K562 (cell line): ENCODE measurements at regions not wholly inside any gene's neighbourhood (a gene's known extent, or its start where the extent isn't known, plus 50 kb on each side); places are given as distances from the start of the nearest gene placed in this dataset.

ENCODE experiments used
- BRCA1 ChIP-seq, 2 experiments: fragments of 450-650 bp in 1 of 2; sonication (generic) in 1 of 2; formaldehyde crosslinking in 1 of 2; IDR thresholded peaks; 2 replicates each; pipeline versions ENCODE4 v1.5.0 to v1.6.1; 2017 to 2020; ENCODE audit warnings: mild to moderate bottlenecking in 1 of 2, missing genetic modification reagents in 1 of 2
- ELF2 ChIP-seq: fragments of 250-450 bp; sonication (Bioruptor Pico); IDR thresholded peaks from 2 replicates; pipeline ENCODE4 v1.5.0; 2021; ENCODE audit warnings: mild to moderate bottlenecking
- FOSL1 ChIP-seq: fragments of 200-800 bp; sonication (Bioruptor generic); conservative IDR thresholded peaks from 2 replicates; pipeline ENCODE4 v1.6.1; 2016; ENCODE audit warnings: missing genetic modification characterization, missing compliant biosample characterization
- NFE2L1 ChIP-seq: fragments of 450-650 bp; IDR thresholded peaks from 2 replicates; pipeline ENCODE4 v1.6.1; 2016; ENCODE audit warnings: missing genetic modification characterization, low read depth, mild to moderate bottlenecking, missing compliant biosample characterization, moderate library complexity, borderline replicate concordance
- PHF8 ChIP-seq: fragments of 200-600 bp; sonication (generic); IDR thresholded peaks from 2 replicates; pipeline ENCODE4 v1.6.1; 2012; ENCODE audit warnings: mixed run types, mild to moderate bottlenecking, inconsistent platforms, low read length, moderate library complexity, borderline replicate concordance
- TF ChIP-seq, protein P1 (sequence below): sonication (generic); formaldehyde crosslinking; IDR thresholded peaks from 2 replicates; pipeline ENCODE4 v1.8.0; 2022; ENCODE audit warnings: mild to moderate bottlenecking, missing genetic modification reagents
- TF ChIP-seq, protein P2 (sequence below): sonication (generic); formaldehyde crosslinking; IDR thresholded peaks from 2 replicates; pipeline ENCODE4 v1.8.1; 2023; ENCODE audit warnings: mild to moderate bottlenecking, missing genetic modification reagents
- TF ChIP-seq, protein P3 (sequence below), 3 experiments: IDR thresholded peaks in 2 of 3; conservative IDR thresholded peaks in 1 of 3; 2 replicates each; pipeline ENCODE4 v1.5.1; 2011 to 2012; ENCODE audit warnings: low read length in 3 of 3, mild to moderate bottlenecking in 3 of 3, control low read depth in 2 of 3, improper control_type of control experiment in 1 of 3, inconsistent platforms in 1 of 3, low read depth in 1 of 3, mixed read lengths in 1 of 3, moderate library complexity in 1 of 3; ENCODE audit not compliant: insufficient read depth in 2 of 3
- TF ChIP-seq, protein P4 (sequence below): fragments of 450-650 bp; IDR thresholded peaks from 2 replicates; pipeline ENCODE4 v1.6.1; 2016; ENCODE audit warnings: low read depth
- TF ChIP-seq, protein P5 (sequence below): sonication (generic); formaldehyde crosslinking; IDR thresholded peaks from 2 replicates; pipeline ENCODE4 v1.8.0; 2022; ENCODE audit warnings: mild to moderate bottlenecking, missing genetic modification reagents, borderline replicate concordance

DNA sequence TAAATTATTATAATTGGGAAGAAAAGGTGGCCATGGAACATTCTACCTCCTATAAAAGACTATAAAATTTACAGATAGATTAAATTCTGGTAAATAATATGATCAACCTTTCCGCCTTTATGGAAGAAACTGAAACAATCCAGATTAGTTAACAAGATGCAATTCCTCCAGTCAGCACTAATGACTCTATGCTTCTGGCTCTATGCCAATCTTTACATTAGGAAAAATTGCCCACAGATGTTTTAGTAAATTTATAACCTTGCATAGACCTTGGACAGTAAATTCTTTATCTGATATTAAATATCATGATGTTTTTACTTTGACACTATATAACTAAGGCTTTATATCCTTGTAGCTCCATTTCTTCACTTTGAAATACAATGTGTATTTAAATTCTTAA is 2302.5 kb downstream of the ARAP2 start:
- TF ChIP-seq, protein P1, sequence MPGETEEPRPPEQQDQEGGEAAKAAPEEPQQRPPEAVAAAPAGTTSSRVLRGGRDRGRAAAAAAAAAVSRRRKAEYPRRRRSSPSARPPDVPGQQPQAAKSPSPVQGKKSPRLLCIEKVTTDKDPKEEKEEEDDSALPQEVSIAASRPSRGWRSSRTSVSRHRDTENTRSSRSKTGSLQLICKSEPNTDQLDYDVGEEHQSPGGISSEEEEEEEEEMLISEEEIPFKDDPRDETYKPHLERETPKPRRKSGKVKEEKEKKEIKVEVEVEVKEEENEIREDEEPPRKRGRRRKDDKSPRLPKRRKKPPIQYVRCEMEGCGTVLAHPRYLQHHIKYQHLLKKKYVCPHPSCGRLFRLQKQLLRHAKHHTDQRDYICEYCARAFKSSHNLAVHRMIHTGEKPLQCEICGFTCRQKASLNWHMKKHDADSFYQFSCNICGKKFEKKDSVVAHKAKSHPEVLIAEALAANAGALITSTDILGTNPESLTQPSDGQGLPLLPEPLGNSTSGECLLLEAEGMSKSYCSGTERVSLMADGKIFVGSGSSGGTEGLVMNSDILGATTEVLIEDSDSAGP (CRISPR knock-in tag) = no peak
- TF ChIP-seq NFE2L1 (tag) (no peak), ELF2 (CRISPR knock-in tag) (no peak), PHF8 (no peak), FOSL1 (tag) (no peak), BRCA1 (IDR thresholded peaks at IDR 0.05) (no peak), BRCA1 (CRISPR knock-in tag; IDR thresholded peaks at IDR 0.05) (no peak)
- TF ChIP-seq, protein P2, sequence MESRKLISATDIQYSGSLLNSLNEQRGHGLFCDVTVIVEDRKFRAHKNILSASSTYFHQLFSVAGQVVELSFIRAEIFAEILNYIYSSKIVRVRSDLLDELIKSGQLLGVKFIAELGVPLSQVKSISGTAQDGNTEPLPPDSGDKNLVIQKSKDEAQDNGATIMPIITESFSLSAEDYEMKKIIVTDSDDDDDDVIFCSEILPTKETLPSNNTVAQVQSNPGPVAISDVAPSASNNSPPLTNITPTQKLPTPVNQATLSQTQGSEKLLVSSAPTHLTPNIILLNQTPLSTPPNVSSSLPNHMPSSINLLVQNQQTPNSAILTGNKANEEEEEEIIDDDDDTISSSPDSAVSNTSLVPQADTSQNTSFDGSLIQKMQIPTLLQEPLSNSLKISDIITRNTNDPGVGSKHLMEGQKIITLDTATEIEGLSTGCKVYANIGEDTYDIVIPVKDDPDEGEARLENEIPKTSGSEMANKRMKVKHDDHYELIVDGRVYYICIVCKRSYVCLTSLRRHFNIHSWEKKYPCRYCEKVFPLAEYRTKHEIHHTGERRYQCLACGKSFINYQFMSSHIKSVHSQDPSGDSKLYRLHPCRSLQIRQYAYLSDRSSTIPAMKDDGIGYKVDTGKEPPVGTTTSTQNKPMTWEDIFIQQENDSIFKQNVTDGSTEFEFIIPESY (CRISPR knock-in tag) = no peak
- TF ChIP-seq, protein P3, sequence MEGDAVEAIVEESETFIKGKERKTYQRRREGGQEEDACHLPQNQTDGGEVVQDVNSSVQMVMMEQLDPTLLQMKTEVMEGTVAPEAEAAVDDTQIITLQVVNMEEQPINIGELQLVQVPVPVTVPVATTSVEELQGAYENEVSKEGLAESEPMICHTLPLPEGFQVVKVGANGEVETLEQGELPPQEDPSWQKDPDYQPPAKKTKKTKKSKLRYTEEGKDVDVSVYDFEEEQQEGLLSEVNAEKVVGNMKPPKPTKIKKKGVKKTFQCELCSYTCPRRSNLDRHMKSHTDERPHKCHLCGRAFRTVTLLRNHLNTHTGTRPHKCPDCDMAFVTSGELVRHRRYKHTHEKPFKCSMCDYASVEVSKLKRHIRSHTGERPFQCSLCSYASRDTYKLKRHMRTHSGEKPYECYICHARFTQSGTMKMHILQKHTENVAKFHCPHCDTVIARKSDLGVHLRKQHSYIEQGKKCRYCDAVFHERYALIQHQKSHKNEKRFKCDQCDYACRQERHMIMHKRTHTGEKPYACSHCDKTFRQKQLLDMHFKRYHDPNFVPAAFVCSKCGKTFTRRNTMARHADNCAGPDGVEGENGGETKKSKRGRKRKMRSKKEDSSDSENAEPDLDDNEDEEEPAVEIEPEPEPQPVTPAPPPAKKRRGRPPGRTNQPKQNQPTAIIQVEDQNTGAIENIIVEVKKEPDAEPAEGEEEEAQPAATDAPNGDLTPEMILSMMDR (IDR thresholded peaks at IDR 0.05 in 2 of 3, conservative IDR thresholded peaks at IDR 0.05 in 1 of 3; ENCODE audit: insufficient read depth in 2 of 3, low read depth in 1 of 3, low read length in 3 of 3) = no peak
- TF ChIP-seq, protein P4, sequence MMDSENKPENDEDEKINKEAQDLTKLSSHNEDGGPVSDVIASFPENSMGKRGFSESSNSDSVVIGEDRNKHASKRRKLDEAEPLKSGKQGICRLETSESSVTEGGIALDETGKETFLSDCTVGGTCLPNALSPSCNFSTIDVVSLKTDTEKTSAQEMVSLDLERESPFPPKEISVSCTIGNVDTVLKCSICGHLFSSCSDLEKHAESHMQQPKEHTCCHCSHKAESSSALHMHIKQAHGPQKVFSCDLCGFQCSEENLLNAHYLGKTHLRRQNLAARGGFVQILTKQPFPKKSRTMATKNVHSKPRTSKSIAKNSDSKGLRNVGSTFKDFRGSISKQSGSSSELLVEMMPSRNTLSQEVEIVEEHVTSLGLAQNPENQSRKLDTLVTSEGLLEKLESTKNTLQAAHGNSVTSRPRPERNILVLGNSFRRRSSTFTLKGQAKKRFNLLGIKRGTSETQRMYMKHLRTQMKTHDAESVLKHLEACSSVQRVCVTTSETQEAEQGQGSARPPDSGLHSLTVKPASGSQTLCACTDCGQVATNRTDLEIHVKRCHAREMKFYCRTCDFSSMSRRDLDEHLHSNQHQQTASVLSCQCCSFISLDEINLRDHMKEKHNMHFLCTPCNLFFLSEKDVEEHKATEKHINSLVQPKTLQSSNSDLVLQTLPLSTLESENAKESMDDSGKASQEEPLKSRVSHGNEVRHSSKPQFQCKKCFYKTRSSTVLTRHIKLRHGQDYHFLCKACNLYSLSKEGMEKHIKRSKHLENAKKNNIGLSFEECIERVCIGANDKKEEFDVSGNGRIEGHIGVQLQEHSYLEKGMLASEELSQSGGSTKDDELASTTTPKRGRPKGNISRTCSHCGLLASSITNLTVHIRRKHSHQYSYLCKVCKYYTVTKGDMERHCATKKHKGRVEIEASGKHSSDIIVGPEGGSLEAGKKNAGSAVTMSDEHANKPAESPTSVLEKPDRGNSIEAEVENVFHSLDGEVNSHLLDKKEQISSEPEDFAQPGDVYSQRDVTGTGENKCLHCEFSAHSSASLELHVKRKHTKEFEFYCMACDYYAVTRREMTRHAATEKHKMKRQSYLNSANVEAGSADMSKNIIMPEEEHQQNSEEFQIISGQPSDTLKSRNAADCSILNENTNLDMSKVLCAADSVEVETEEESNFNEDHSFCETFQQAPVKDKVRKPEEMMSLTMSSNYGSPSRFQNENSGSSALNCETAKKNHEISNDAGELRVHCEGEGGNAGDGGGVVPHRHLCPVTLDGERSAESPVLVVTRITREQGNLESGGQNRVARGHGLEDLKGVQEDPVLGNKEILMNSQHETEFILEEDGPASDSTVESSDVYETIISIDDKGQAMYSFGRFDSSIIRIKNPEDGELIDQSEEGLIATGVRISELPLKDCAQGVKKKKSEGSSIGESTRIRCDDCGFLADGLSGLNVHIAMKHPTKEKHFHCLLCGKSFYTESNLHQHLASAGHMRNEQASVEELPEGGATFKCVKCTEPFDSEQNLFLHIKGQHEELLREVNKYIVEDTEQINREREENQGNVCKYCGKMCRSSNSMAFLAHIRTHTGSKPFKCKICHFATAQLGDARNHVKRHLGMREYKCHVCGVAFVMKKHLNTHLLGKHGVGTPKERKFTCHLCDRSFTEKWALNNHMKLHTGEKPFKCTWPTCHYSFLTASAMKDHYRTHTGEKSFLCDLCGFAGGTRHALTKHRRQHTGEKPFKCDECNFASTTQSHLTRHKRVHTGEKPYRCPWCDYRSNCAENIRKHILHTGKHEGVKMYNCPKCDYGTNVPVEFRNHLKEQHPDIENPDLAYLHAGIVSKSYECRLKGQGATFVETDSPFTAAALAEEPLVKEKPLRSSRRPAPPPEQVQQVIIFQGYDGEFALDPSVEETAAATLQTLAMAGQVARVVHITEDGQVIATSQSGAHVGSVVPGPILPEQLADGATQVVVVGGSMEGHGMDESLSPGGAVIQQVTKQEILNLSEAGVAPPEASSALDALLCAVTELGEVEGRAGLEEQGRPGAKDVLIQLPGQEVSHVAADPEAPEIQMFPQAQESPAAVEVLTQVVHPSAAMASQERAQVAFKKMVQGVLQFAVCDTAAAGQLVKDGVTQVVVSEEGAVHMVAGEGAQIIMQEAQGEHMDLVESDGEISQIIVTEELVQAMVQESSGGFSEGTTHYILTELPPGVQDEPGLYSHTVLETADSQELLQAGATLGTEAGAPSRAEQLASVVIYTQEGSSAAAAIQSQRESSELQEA = no peak
- TF ChIP-seq, protein P5, sequence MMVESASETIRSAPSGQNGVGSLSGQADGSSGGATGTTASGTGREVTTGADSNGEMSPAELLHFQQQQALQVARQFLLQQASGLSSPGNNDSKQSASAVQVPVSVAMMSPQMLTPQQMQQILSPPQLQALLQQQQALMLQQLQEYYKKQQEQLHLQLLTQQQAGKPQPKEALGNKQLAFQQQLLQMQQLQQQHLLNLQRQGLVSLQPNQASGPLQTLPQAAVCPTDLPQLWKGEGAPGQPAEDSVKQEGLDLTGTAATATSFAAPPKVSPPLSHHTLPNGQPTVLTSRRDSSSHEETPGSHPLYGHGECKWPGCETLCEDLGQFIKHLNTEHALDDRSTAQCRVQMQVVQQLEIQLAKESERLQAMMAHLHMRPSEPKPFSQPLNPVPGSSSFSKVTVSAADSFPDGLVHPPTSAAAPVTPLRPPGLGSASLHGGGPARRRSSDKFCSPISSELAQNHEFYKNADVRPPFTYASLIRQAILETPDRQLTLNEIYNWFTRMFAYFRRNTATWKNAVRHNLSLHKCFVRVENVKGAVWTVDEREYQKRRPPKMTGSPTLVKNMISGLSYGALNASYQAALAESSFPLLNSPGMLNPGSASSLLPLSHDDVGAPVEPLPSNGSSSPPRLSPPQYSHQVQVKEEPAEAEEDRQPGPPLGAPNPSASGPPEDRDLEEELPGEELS (CRISPR knock-in tag) = no peak
